ENCODE measurements at regions not wholly inside any gene's neighbourhood (a gene's known extent, or its start where the extent isn't known, plus 50 kb on each side); places are given as distances from the start of the nearest gene placed in this dataset.

- TF ChIP-seq, protein P1, sequence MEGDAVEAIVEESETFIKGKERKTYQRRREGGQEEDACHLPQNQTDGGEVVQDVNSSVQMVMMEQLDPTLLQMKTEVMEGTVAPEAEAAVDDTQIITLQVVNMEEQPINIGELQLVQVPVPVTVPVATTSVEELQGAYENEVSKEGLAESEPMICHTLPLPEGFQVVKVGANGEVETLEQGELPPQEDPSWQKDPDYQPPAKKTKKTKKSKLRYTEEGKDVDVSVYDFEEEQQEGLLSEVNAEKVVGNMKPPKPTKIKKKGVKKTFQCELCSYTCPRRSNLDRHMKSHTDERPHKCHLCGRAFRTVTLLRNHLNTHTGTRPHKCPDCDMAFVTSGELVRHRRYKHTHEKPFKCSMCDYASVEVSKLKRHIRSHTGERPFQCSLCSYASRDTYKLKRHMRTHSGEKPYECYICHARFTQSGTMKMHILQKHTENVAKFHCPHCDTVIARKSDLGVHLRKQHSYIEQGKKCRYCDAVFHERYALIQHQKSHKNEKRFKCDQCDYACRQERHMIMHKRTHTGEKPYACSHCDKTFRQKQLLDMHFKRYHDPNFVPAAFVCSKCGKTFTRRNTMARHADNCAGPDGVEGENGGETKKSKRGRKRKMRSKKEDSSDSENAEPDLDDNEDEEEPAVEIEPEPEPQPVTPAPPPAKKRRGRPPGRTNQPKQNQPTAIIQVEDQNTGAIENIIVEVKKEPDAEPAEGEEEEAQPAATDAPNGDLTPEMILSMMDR (IDR thresholded peaks at IDR 0.05), result no peak
- TF ChIP-seq POLR2A (IDR thresholded peaks at IDR 0.05), result no peak
- no peaks in the 10 kb centered on the region for H3K4me1 ChIP-seq (replicated peaks in 1 of 2)
- H3K4me3 ChIP-seq, result no peak overlapping the region
- H3K36me3 ChIP-seq (replicated peaks in 1 of 2), result no peaks in the 10 kb centered on the region
- 95 to 98% (median 96%) methylated on average over 5 of the region's 5 CpGs for WGBS, 4 donors
- H3K27me3 ChIP-seq, result no peaks in the 10 kb centered on the region
- no peaks in the 10 kb centered on the region for H3K9me3 ChIP-seq (replicated peaks in 1 of 3)
- intact Hi-C loops (cut with DNase I), result no loop called here
- DNase-seq, result no peak
- no peak overlapping the region for H3K27ac ChIP-seq
These were observed 211.7 kb downstream of the GLI2 start for GRCh38 chr2:120947327-120947726.

- Histone ChIP-seq H3K36me3 (replicated peaks in 1 of 2) (no peaks in the 10 kb centered on the region), H3K4me1 (replicated peaks in 1 of 2) (no peaks in the 10 kb centered on the region), H3K27ac (no peak overlapping the region), H3K9me3 (replicated peaks in 1 of 3) (no peaks in the 10 kb centered on the region), H3K4me3 (no peak overlapping the region), H3K27me3 (no peaks in the 10 kb centered on the region)
- no peak for DNase-seq
- TF ChIP-seq POLR2A (IDR thresholded peaks at IDR 0.05), result no peak
- TF ChIP-seq, protein P1 (IDR thresholded peaks at IDR 0.05), result no peak
- intact Hi-C loops (cut with DNase I), result no loop called here
- 89 to 93% (median 93%) methylated on average over 7 to 10 of the region's 10 CpGs; no CpG with 5 or more reads in 1 of the 4 donors for WGBS, 4 donors
These were observed 212.5 kb downstream of the GLI2 start for GRCh38 chr2:120947982-120948661.

GRCh38 chr2:120948662-120949011 lies 213.0 kb downstream of the GLI2 start:
- H3K27me3 ChIP-seq, result no peaks in the 10 kb centered on the region
- H3K27ac ChIP-seq, result no peak overlapping the region
- 91 to 100% (median 92%) methylated on average over 1 to 8 of the region's 8 CpGs; no CpG with 5 or more reads in 1 of the 4 donors for WGBS, 4 donors
- intact Hi-C loops (cut with DNase I), result no loop called here
- no peaks in the 10 kb centered on the region for H3K9me3 ChIP-seq (replicated peaks in 1 of 3)
- DNase-seq, result no peak
- no peaks in the 10 kb centered on the region for H3K36me3 ChIP-seq (replicated peaks in 1 of 2)
- H3K4me3 ChIP-seq, result no peak overlapping the region
- H3K4me1 ChIP-seq (replicated peaks in 1 of 2), result no peaks in the 10 kb centered on the region
- TF ChIP-seq, protein P1 (IDR thresholded peaks at IDR 0.05), result no peak
- TF ChIP-seq POLR2A (IDR thresholded peaks at IDR 0.05), result no peak

DNA sequence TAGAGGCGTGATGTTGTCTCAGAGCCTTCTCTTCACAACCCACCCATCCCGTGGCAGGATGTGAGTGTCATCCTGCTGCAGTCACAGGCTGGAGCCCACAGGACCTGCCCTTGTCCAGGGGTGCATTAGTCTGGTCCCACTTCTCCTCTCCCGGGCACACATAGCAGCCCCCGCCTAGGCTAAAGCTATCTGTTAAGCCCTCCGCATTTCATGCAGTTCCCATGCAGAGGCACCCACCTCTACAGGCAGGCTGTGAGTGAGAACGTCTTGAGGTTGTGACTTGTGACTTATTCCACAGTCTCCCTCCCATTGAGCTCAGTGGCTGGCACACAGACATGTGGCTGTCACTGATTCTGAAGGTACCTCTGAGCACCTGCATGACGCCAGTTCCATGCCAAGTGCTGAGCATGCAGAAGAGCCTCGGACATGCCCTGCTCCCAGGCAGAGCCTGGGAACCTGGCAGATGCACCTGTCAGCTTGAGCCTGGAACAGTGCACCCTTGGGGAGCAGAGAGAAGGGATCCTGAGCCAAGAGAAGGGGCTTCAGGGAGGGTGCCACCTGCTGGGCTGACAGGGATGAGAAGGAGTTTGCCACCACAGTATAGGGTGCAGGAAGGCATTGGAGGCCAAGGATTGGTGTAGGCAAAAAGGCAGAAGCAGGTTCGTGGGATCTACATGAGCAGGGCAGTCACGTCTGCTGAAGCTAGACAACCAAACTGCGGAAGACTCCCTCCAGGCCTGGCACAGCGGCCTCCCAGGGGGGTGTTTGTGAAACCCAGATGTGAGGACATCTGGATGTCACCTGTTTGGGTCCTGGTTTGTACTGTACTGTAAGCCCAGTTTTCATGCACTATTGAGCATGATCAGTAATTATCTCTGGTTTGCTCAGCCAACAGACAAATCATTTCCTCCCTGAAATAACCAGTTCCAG lies 213.6 kb downstream of the GLI2 start:
- H3K27me3 ChIP-seq, result no peaks in the 10 kb centered on the region
- intact Hi-C loops (cut with DNase I), result no loop called here
- H3K9me3 ChIP-seq (replicated peaks in 1 of 3), result no peaks in the 10 kb centered on the region
- no peak for DNase-seq
- 83 to 90% (median 87%) methylated on average over 8 to 12 of the region's 12 CpGs for WGBS, 4 donors
- no peaks in the 10 kb centered on the region for H3K36me3 ChIP-seq (replicated peaks in 1 of 2)
- H3K4me3 ChIP-seq, result no peak overlapping the region
- TF ChIP-seq, protein P1 (IDR thresholded peaks at IDR 0.05), result no peak
- TF ChIP-seq POLR2A (IDR thresholded peaks at IDR 0.05), result no peak
- no peaks in the 10 kb centered on the region for H3K4me1 ChIP-seq (replicated peaks in 1 of 2)
- H3K27ac ChIP-seq, result no peak overlapping the region
